SK-N-SH (cell line): ENCODE measurements at regions not wholly inside any gene's neighbourhood (a gene's known extent, or its start where the extent isn't known, plus 50 kb on each side); places are given as distances from the start of the nearest gene placed in this dataset.

ENCODE experiments used
- CTCF ChIA-PET: fragments of 300-600, 350-600 bp; formaldehyde crosslinking; extraction: SDS; loops from one replicate; lab custom pipeline; 2021; lab: Yijun Ruan, JAX
- POLR2A ChIA-PET: fragments of 350-600 bp; sonication (Branson Sonifier 250); formaldehyde crosslinking; extraction: SDS; loops from one replicate; lab custom pipeline; 2020; ENCODE audit warnings: antibody characterized with exemption, inconsistent platforms; lab: Yijun Ruan, JAX
- DNase-seq: peaks from one replicate; pipeline ENCODE4 v3.0.0; 2012
- H2AFZ ChIP-seq: fragments of 200-600 bp; sonication (generic); 2 replicates; pipeline ENCODE4 v1.8.1; 2016; ENCODE audit warnings: antibody characterized with exemption, mild to moderate bottlenecking, low read depth
- H3F3A ChIP-seq: fragments of 200-600 bp; sonication (generic); replicated peaks from 2 replicates; pipeline ENCODE3; 2016; ENCODE audit warnings: antibody characterized with exemption, mild to moderate bottlenecking; ENCODE audit not compliant: insufficient read depth
- H3K27ac ChIP-seq, 2 experiments: fragments of 200-500 bp in 1 of 2; fragments of 200-600 bp in 1 of 2; sonication (Bioruptor generic) in 1 of 2; sonication (generic), shearing (Covaris generic) in 1 of 2; 2 replicates each; pipeline versions ENCODE4 v1.5.1 to v1.6.1; 2014 to 2016; ENCODE audit warnings: low read depth in 2 of 2, inconsistent platforms in 1 of 2, low read length in 1 of 2, mild to moderate bottlenecking in 1 of 2, mixed read lengths in 1 of 2
- H3K27me3 ChIP-seq: fragments of 200-600 bp; sonication (generic), shearing (Covaris generic); 2 replicates; pipeline ENCODE4 v1.6.1; 2016; ENCODE audit warnings: mixed run types; ENCODE audit not compliant: insufficient read depth
- H3K36me3 ChIP-seq, 2 experiments: fragments of 200-500 bp in 1 of 2; fragments of 200-600 bp in 1 of 2; sonication (Bioruptor generic) in 1 of 2; sonication (generic) in 1 of 2; replicated peaks in 1 of 2; 2 replicates each; pipeline versions ENCODE3 to v1.5.1; 2014 to 2016; ENCODE audit warnings: low read length in 1 of 2, mild to moderate bottlenecking in 1 of 2; ENCODE audit not compliant: insufficient read depth in 2 of 2, control insufficient read depth in 1 of 2
- H3K4me1 ChIP-seq, 2 experiments: fragments of 200-500 bp in 1 of 2; fragments of 200-600 bp in 1 of 2; sonication (Bioruptor generic) in 1 of 2; sonication (generic), shearing (Covaris generic) in 1 of 2; 2 replicates each; pipeline versions ENCODE4 v1.5.1 to v1.6.1; 2014 to 2016; ENCODE audit warnings: low read depth in 1 of 2, low read length in 1 of 2, mixed run types in 1 of 2; ENCODE audit not compliant: insufficient read depth in 2 of 2, control insufficient read depth in 1 of 2
- H3K4me2 ChIP-seq: fragments of 200-600 bp; sonication (generic), shearing (Covaris generic); 2 replicates; pipeline ENCODE4 v1.6.1; 2017; ENCODE audit warnings: mixed run types
- H3K4me3 ChIP-seq, 2 experiments: fragments of 200-500 bp in 1 of 2; fragments of 200-600 bp in 1 of 2; sonication (Bioruptor generic) in 1 of 2; sonication (generic), shearing (Covaris generic) in 1 of 2; 2 replicates each; pipeline versions ENCODE4 v1.5.1 to v1.8.1; 2014 to 2016; ENCODE audit warnings: low read depth in 2 of 2, inconsistent platforms in 1 of 2, low read length in 1 of 2, mild to moderate bottlenecking in 1 of 2, mixed read lengths in 1 of 2, moderate library complexity in 1 of 2
- H3K79me2 ChIP-seq: fragments of 200-600 bp; sonication (generic); 2 replicates; pipeline ENCODE4 v1.8.1; 2017; ENCODE audit warnings: mild to moderate bottlenecking; ENCODE audit not compliant: insufficient read depth
- H3K9ac ChIP-seq: fragments of 200-600 bp; sonication (generic); 2 replicates; pipeline ENCODE4 v1.6.1; 2017; ENCODE audit warnings: mixed run types
- H3K9me2 ChIP-seq: fragments of 200-600 bp; sonication (generic); 2 replicates; pipeline ENCODE4 v1.6.1; 2017; ENCODE audit warnings: mixed run types
- H3K9me3 ChIP-seq: fragments of 200-600 bp; sonication (generic); 2 replicates; pipeline ENCODE4 v1.6.1; 2017; ENCODE audit warnings: mixed run types, mild to moderate bottlenecking, moderate library complexity
- H4K20me1 ChIP-seq: fragments of 200-600 bp; sonication (generic); 2 replicates; pipeline ENCODE4 v1.6.1; 2017; ENCODE audit warnings: mild to moderate bottlenecking, mixed run types; ENCODE audit not compliant: insufficient read depth
- CHD2 ChIP-seq: fragments of 150-350 bp; IDR thresholded peaks from 2 replicates; pipeline ENCODE4 v1.6.1; 2018; ENCODE audit warnings: low read length; ENCODE audit not compliant: partially characterized antibody
- ELF1 ChIP-seq: IDR thresholded peaks from 2 replicates; pipeline ENCODE4 v1.4.0; 2012
- FOSL2 ChIP-seq: IDR thresholded peaks from 2 replicates; pipeline ENCODE4 v1.4.0; 2012; ENCODE audit warnings: low read depth, mild to moderate bottlenecking, moderate library complexity, borderline replicate concordance
- FOXJ3 ChIP-seq: sonication (generic); formaldehyde crosslinking; IDR thresholded peaks from 2 replicates; pipeline ENCODE4 v1.5.1; 2020; ENCODE audit warnings: mild to moderate bottlenecking, missing genetic modification reagents
- GABPA ChIP-seq: IDR thresholded peaks from 2 replicates; pipeline ENCODE4 v1.4.0; 2012; ENCODE audit warnings: low read depth, mild to moderate bottlenecking
- GATA2 ChIP-seq: sonication (generic); formaldehyde crosslinking; IDR thresholded peaks from 2 replicates; pipeline ENCODE4 v1.5.0; 2020; ENCODE audit warnings: mild to moderate bottlenecking, missing genetic modification reagents
- JUND ChIP-seq: IDR thresholded peaks from 2 replicates; pipeline ENCODE4 v1.4.0; 2012
- NFIC ChIP-seq: IDR thresholded peaks from 2 replicates; pipeline ENCODE4 v1.4.0; 2012; ENCODE audit warnings: borderline replicate concordance
- POLR2AphosphoS5 ChIP-seq: IDR thresholded peaks from 2 replicates; pipeline ENCODE4 v1.6.1; 2012; ENCODE audit warnings: low read depth, low read length
- RAD21 ChIP-seq: IDR thresholded peaks from 2 replicates; pipeline ENCODE4 v1.6.1; 2012; ENCODE audit warnings: mild to moderate bottlenecking, low read length
- RCOR1 ChIP-seq: fragments of 150-350 bp; IDR thresholded peaks from 2 replicates; pipeline ENCODE4 v1.6.1; 2017; ENCODE audit warnings: antibody characterized with exemption, low read length
- REST ChIP-seq: IDR thresholded peaks from 2 replicates; pipeline ENCODE4 v1.6.1; 2012; ENCODE audit warnings: mild to moderate bottlenecking, low read depth, low read length, moderate library complexity
- SIN3A ChIP-seq: IDR thresholded peaks from 2 replicates; pipeline ENCODE4 v1.6.1; 2012; ENCODE audit warnings: low read depth, mild to moderate bottlenecking, low read length, moderate library complexity, borderline replicate concordance
- TAF1 ChIP-seq: IDR thresholded peaks from 2 replicates; pipeline ENCODE4 v1.6.1; 2012; ENCODE audit warnings: low read depth, mild to moderate bottlenecking, low read length, moderate library complexity, borderline replicate concordance
- TCF12 ChIP-seq: IDR thresholded peaks from 2 replicates; pipeline ENCODE4 v1.4.0; 2012
- TEAD4 ChIP-seq: IDR thresholded peaks from 2 replicates; pipeline ENCODE4 v1.4.0; 2012; ENCODE audit warnings: mild to moderate bottlenecking, borderline replicate concordance; ENCODE audit not compliant: insufficient read depth
- USF1 ChIP-seq: IDR thresholded peaks from 2 replicates; pipeline ENCODE4 v1.4.0; 2012; ENCODE audit warnings: low read depth, borderline replicate concordance
- YY1 ChIP-seq: IDR thresholded peaks from 2 replicates; pipeline ENCODE4 v1.4.0; 2012; ENCODE audit warnings: low read depth, mild to moderate bottlenecking
- WGBS: methylation state at CpG from one replicate; pipeline ENCODE4 v1.1.6; 2017; ENCODE audit warnings: low lambda C conversion rate; 5-methylcytosine and 5-hydroxymethylcytosine counted together
- TF ChIP-seq, protein P1 (sequence below): IDR thresholded peaks from 2 replicates; pipeline ENCODE4; 2012

DNA sequence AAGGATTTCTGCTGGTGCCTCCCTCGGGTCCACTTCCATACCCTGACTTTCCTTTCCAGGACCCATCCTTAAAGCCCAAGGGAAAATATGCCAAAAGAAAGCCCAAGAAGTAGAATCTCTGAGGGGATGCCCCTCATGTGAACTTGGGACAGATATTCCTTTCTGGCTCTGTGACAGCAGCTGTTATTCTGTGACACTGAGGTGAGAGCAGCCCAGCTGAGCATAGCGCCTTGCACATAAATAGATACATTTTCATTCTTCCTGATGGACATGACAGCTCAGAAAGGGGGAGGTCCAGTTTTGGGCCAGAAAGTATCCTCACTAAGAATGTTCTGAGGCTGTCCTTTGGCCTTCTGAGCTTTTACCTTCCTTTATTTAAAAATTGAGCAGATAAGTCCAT is 353.2 kb downstream of the SAMD5 start:
- DNase-seq: no peak
- no peaks in the 10 kb centered on the region for H3F3A ChIP-seq
- H3K4me1 ChIP-seq: no peaks in the 10 kb centered on the region
- TF ChIP-seq SIN3A (no peak), YY1 (no peak), TCF12 (no peak), TAF1 (no peak), CHD2 (no peak), FOSL2 (no peak), RCOR1 (no peak), NFIC (no peak)
- WGBS: 13% methylated on average over 2 of the region's 2 CpGs
- H3K9me3 ChIP-seq: no peaks in the 10 kb centered on the region
- no peak overlapping the region for H2AFZ ChIP-seq
- H3K27me3 ChIP-seq: no peaks in the 10 kb centered on the region; the same call in 1 of the 2 replicates
- no peaks in the 10 kb centered on the region for H3K79me2 ChIP-seq
- ChIA-PET CTCF (no interaction called here), POLR2A (no interaction called here)
- no peak overlapping the region for H3K4me3 ChIP-seq
- H3K27ac ChIP-seq: no peak overlapping the region
- no peak overlapping the region for H3K4me2 ChIP-seq
- no peaks in the 10 kb centered on the region for H3K36me3 ChIP-seq
- no peak overlapping the region for H3K9ac ChIP-seq
- H4K20me1 ChIP-seq: no peaks in the 10 kb centered on the region
- no peaks in the 10 kb centered on the region for H3K9me2 ChIP-seq

DNA sequence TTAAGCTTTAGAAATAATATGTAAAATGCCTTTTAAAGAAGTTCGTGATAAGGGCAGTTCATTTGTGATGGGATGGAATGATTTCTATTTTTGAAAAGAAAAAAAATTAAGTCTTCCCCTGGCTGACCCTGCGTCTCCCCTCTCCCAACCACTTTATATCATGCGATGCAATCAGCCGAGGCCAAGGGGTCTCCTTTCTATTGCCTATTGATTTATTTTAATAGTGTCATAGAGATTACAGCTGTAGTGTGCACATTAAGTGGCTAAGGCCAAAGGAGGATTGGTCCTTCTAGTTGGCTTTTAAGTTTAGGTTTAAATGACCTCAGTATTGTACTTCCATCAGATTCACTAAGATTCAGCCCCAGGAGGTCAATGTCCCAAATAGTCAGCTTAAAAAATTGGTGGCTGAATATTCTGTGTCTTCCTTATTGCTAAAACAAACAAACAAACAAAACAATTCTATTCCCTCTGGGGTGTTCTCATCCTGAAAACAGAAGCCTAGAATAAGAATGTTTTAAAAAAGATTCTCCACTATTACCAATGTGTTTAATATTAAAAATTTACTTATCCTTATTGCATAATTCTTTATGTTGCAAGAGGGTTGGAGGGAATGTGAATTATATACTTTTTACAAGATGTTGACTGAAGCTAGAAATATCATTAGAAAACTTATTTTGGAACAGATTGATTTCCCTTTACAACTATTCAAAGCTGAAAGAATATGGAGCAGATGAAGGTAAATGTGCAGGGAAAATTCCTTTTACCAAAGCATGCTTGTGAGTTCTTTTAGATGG is 359.1 kb downstream of the SAMD5 start:
- Histone ChIP-seq H3K36me3 (no peaks in the 10 kb centered on the region), H3K9me2 (no peaks in the 10 kb centered on the region), H3K9ac (no peak overlapping the region), H3K27me3 (no peaks in the 10 kb centered on the region), H3F3A (no peaks in the 10 kb centered on the region), H3K4me2 (no peak overlapping the region), H3K79me2 (no peaks in the 10 kb centered on the region), H3K27ac (no peak overlapping the region), H2AFZ (no peak overlapping the region), H3K4me1 (peaks cover 0 to 13% of the 10 kb centered on the region in 2 experiments; a peak in 2 of 4 replicates), H4K20me1 (no peaks in the 10 kb centered on the region), H3K4me3 (no peak overlapping the region), H3K9me3 (no peaks in the 10 kb centered on the region)
- TF ChIP-seq USF1 (no peak), JUND (no peak), GATA2 (CRISPR knock-in tag) (no peak), POLR2AphosphoS5 (no peak), FOXJ3 (CRISPR knock-in tag) (no peak), GABPA (no peak), REST (no peak), RAD21 (no peak), ELF1 (no peak), TEAD4 (no peak), YY1 (no peak), TCF12 (no peak)
- TF ChIP-seq, protein P1, sequence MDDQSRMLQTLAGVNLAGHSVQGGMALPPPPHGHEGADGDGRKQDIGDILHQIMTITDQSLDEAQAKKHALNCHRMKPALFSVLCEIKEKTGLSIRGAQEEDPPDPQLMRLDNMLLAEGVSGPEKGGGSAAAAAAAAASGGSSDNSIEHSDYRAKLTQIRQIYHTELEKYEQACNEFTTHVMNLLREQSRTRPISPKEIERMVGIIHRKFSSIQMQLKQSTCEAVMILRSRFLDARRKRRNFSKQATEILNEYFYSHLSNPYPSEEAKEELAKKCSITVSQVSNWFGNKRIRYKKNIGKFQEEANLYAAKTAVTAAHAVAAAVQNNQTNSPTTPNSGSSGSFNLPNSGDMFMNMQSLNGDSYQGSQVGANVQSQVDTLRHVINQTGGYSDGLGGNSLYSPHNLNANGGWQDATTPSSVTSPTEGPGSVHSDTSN: no peak
- ChIA-PET CTCF (no interaction called here), POLR2A (no interaction called here)
- 23% methylated on average over 4 of the region's 4 CpGs for WGBS
- no peak for DNase-seq
